Right lobe of liver (tissue), 6 donors: ENCODE measurements at regions not wholly inside any gene's neighbourhood (a gene's known extent, or its start where the extent isn't known, plus 50 kb on each side); places are given as distances from the start of the nearest gene placed in this dataset.

Experiments used
- ATAC-seq, 4 donors: fragments of 200-7000 bp; cut with Tn5 transposase; one replicate each; pipeline ENCODE4 v1.9.1; 2020; ENCODE audit warnings: mild to moderate bottlenecking in 4 of 4, moderate library complexity in 4 of 4
- DNase-seq, 3 donors: peaks; one replicate each; pipeline ENCODE4 v3.0.0-alpha.2; 2020
- H3K27ac ChIP-seq, 3 donors: fragments of 200-600 bp; one replicate each; pipeline ENCODE4 v1.8.0; 2022
- H3K27me3 ChIP-seq, 2 donors: fragments of 200-600 bp; one replicate each; pipeline ENCODE4 v1.8.0; 2022
- H3K36me3 ChIP-seq, 4 donors: fragments of 200-600 bp; sonication (generic) in 1 of 4; one replicate each; pipeline versions ENCODE4 v1.5.1 to v1.8.0; 2017 to 2022; ENCODE audit warnings: control low read depth in 1 of 4
- H3K4me1 ChIP-seq, 4 donors: fragments of 200-600 bp; sonication (generic) in 1 of 4; one replicate each; pipeline versions ENCODE4 v1.5.1 to v1.8.0; 2017 to 2022; ENCODE audit warnings: control low read depth in 1 of 4
- H3K4me3 ChIP-seq, 3 donors: fragments of 200-600 bp; one replicate each; pipeline ENCODE4 v1.8.0; 2022
- H3K9me3 ChIP-seq, 4 donors: fragments of 200-600 bp; sonication (generic) in 1 of 4; one replicate each; pipeline versions ENCODE4 v1.5.1 to v1.8.0; 2017 to 2022; ENCODE audit warnings: control low read depth in 1 of 4
- POLR2A ChIP-seq: fragments of 450-650 bp; IDR thresholded peaks from one replicate; pipeline ENCODE4 v1.6.1; 2017; ENCODE audit warnings: antibody characterized with exemption, mild to moderate bottlenecking
- WGBS: methylation state at CpG from one replicate; pipeline ENCODE4 v1.1.6; 2018; ENCODE audit warnings: low coverage, low lambda C conversion rate; ENCODE audit not compliant: insufficient coverage; ENCODE audit errors: missing lambda C conversion rate; 5-methylcytosine and 5-hydroxymethylcytosine counted together
- intact Hi-C, 2 donors: fragments of 100-400 bp; cut with DNase I; formaldehyde crosslinking; loops; one replicate each; pipeline versions ENCODE4 v1.11.2 to v1.14.1; 2022
- TF ChIP-seq, protein P1 (sequence below), 4 donors: fragments of 200-600 bp in 3 of 4; fragments of 450-650 bp in 1 of 4; IDR thresholded peaks; one replicate each; pipeline versions ENCODE4 v1.5.1 to v1.8.0; 2016 to 2022; ENCODE audit warnings: antibody characterized with exemption in 4 of 4, mild to moderate bottlenecking in 2 of 4
- donor health status: DM: no; HTN: yes; CAD: no.
- donor health status: DM: no; HTN: no; CAD: no.
- donor health status: DM: no; HTN: no; CAD: no.
- donor health status: DM: no; HTN: yes; CAD: no.
- donor health status: DM: no; HTN: yes; CAD: no.

DNA sequence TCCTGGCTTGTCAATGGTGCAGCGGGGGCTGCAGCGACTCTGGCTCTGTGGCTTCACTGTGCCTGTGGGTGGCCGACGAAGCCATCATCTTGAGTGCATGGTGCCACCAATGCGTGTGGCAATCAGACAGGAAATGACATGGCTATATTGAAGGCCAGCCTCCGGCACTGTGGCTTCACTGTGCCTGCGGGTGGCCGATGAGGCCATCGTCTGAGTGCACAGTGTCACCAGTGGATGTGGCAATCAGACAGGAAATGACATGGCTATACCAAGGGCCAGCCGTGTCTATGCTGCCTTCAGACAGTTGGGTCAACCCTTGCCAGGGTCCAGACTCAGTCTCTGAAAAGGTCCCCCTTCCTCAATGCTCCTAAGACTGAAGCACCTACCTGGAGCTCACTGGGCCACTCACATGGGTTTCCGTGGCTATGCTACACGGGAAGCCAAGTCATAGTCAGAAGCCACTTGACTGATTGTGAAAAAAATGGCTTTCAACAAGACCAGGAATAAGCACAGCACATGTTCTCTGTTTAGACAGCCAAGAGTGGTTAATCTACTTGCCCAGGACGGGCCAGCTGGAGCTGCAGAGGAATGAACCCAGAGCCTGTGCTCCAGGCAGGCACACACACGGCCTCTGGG, 67.5 kb upstream of the S1PR3 start:
- 81% methylated on average over 4 of the region's 14 CpGs for WGBS
- Histone ChIP-seq H3K36me3 (no peaks in the 10 kb centered on the region), H3K27ac (no peak overlapping the region), H3K9me3 (no peaks in the 10 kb centered on the region), H3K4me1 (no peaks in the 10 kb centered on the region), H3K4me3 (no peak overlapping the region), H3K27me3 (no peaks in the 10 kb centered on the region)
- TF ChIP-seq POLR2A, result no peak
- TF ChIP-seq, protein P1, sequence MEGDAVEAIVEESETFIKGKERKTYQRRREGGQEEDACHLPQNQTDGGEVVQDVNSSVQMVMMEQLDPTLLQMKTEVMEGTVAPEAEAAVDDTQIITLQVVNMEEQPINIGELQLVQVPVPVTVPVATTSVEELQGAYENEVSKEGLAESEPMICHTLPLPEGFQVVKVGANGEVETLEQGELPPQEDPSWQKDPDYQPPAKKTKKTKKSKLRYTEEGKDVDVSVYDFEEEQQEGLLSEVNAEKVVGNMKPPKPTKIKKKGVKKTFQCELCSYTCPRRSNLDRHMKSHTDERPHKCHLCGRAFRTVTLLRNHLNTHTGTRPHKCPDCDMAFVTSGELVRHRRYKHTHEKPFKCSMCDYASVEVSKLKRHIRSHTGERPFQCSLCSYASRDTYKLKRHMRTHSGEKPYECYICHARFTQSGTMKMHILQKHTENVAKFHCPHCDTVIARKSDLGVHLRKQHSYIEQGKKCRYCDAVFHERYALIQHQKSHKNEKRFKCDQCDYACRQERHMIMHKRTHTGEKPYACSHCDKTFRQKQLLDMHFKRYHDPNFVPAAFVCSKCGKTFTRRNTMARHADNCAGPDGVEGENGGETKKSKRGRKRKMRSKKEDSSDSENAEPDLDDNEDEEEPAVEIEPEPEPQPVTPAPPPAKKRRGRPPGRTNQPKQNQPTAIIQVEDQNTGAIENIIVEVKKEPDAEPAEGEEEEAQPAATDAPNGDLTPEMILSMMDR (IDR thresholded peaks at IDR 0.05), result no peak
- DNase-seq (peak in 1 of 3 donors; percentile 31), ATAC-seq (peak; percentile 25 to 52 (median 46))
- intact Hi-C loops, result no loop called here

DNA sequence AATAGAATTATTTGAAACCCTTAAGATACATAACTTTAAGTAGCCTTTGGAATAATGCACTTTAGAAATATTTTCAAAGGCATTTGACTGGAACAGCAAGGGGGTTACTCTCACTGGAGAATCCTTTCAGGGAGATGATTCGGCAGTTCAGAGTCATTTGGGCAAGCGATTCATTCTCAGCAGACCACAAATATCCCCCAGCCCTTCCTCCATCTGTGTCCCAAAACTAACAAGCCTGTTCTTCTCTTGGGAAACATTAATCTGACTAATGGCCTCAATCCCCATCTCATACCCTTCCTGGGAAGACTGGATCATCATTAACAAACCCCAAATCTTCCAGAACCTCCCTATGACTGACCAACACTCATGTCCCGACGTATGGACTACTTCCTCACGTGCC, 65.8 kb upstream of the S1PR3 start:
- H3K4me3 ChIP-seq, result no peak overlapping the region
- 58% methylated on average over 5 of the region's 5 CpGs for WGBS
- TF ChIP-seq, protein P1 (IDR thresholded peaks at IDR 0.05), result no peak
- no peak for ATAC-seq
- no peaks in the 10 kb centered on the region for H3K27me3 ChIP-seq
- no peak for DNase-seq
- H3K4me1 ChIP-seq, result no peaks in the 10 kb centered on the region
- no peaks in the 10 kb centered on the region for H3K9me3 ChIP-seq
- intact Hi-C loops, result no loop called here
- no peak overlapping the region for H3K27ac ChIP-seq
- H3K36me3 ChIP-seq, result no peaks in the 10 kb centered on the region

DNA sequence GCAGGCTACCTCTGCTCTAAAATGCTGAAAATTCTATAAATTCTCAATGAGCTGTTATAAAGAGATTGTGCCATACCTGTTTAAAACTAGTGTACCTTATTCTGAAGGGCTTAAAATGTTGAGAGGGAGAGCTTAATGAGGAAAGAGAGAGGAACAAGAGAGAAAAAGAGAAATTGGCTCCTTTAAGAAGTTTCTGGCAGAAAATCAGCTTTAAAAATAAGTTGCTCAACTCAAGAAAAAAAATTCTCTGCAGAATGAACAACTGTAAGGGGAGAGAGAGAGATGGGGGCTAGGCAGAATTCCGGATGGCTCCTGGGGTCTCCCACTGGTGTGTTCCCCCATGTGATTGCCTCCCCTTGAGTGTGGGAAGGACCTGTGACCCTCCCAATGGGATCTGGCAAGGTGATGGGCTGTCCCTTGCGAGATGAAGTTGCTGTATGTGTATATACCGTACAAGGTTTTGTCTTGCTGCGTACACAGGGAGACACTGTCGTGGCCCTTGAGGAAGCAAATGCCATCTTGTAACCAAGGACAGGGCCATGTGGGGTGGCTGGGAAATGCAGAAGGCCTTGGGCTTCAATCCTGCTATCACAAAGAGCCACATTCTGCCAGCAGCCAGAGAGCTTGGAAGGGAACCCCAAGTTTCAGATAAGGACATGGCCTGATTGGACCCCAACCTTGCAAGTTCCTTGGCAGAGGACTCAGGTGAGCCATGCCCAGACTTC, 64.3 kb upstream of the S1PR3 start:
- no peaks in the 10 kb centered on the region for H3K36me3 ChIP-seq
- no peaks in the 10 kb centered on the region for H3K9me3 ChIP-seq
- no peaks in the 10 kb centered on the region for H3K27me3 ChIP-seq
- TF ChIP-seq POLR2A, result no peak
- TF ChIP-seq, protein P1 (IDR thresholded peaks at IDR 0.05), result no peak
- ATAC-seq (peak in 1 of 4 donors; percentile 23), DNase-seq (no peak)
- intact Hi-C loops, result no loop called here
- H3K4me1 ChIP-seq, result no peaks in the 10 kb centered on the region
- H3K4me3 ChIP-seq, result no peak overlapping the region
- H3K27ac ChIP-seq, result no peak overlapping the region
- WGBS, result 50% methylated on average over 2 of the region's 5 CpGs

DNA sequence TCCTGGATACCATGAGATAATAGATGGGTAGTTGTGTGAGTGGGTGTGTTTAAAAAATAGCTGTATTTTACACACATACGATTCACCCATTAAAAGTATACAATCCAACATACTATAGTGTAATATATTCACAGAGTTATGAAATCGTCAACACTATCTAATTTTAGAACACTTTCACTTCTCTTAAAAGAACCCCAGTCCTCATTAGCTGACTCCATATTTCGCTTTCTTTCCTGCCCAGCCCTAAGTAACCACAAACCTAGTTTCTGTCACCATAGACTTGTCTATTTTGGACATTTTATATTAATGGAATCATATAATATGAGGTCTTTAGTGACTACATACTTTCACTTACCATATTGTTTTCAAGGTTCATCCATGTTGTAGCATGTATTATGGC, 63.8 kb upstream of the S1PR3 start:
- peak in 3 of 4 donors; percentile 21 to 63 (median 40) for ATAC-seq
- Histone ChIP-seq H3K36me3 (no peaks in the 10 kb centered on the region), H3K4me3 (no peak overlapping the region), H3K27me3 (no peaks in the 10 kb centered on the region), H3K4me1 (no peaks in the 10 kb centered on the region), H3K9me3 (no peaks in the 10 kb centered on the region), H3K27ac (no peak overlapping the region)
- TF ChIP-seq, protein P1 (IDR thresholded peaks at IDR 0.05), result no peak
- no peak for TF ChIP-seq POLR2A
- 45% methylated on average over 3 of the region's 3 CpGs for WGBS
- intact Hi-C loops, result no loop called here
- no peak for DNase-seq
